SJSA1 (cell line): ENCODE measurements at regions not wholly inside any gene's neighbourhood (a gene's known extent, or its start where the extent isn't known, plus 50 kb on each side); places are given as distances from the start of the nearest gene placed in this dataset.
A peak's percentile ranks its signal among the peaks of the same experiment; 100 is the strongest.

Experiments
- DNase-seq, 2 experiments: peaks; one replicate each; pipeline ENCODE4 v3.0.0-alpha.2; 2015 to 2020; ENCODE audit warnings: low spot score in 2 of 2, low read depth in 1 of 2
- H3K27ac ChIP-seq: fragments of 250-450 bp; sonication (Bioruptor Pico); 2 replicates; pipeline ENCODE4 v1.5.1; 2020; ENCODE audit warnings: mild to moderate bottlenecking, moderate library complexity
- H3K27me3 ChIP-seq: fragments of 250-450 bp; sonication (Bioruptor Pico); replicated peaks from 2 replicates; pipeline ENCODE4 v1.5.1; 2020; ENCODE audit warnings: mild to moderate bottlenecking, moderate library complexity
- H3K36me3 ChIP-seq: fragments of 250-450 bp; sonication (Bioruptor Pico); 2 replicates; pipeline ENCODE4 v1.5.1; 2020; ENCODE audit warnings: mild to moderate bottlenecking
- H3K4me1 ChIP-seq: fragments of 250-450 bp; sonication (Bioruptor Pico); replicated peaks from 2 replicates; pipeline ENCODE4 v1.6.1; 2021; ENCODE audit warnings: mild to moderate bottlenecking
- H3K4me3 ChIP-seq: fragments of 250-450 bp; sonication (Bioruptor Pico); 2 replicates; pipeline ENCODE4 v1.5.1; 2020; ENCODE audit warnings: mild to moderate bottlenecking
- H3K9me3 ChIP-seq: fragments of 250-450 bp; sonication (Bioruptor Pico); replicated peaks from 2 replicates; pipeline ENCODE4 v1.5.1; 2020; ENCODE audit warnings: mild to moderate bottlenecking

- Histone ChIP-seq H3K4me1 (no peaks in the 10 kb centered on the region), H3K27me3 (no peaks in the 10 kb centered on the region), H3K27ac (no peak overlapping the region), H3K9me3 (no peaks in the 10 kb centered on the region), H3K36me3 (no peaks in the 10 kb centered on the region), H3K4me3 (no peak overlapping the region)
- DNase-seq = peak in 1 of 2 experiments; percentile 0
Observed at GRCh38 chrX:84907324-84907968, 96.2 kb upstream of the APOOL start.

- no peaks in the 10 kb centered on the region for H3K9me3 ChIP-seq
Observed at GRCh38 chrX:84909151-84909550, 94.5 kb upstream of the APOOL start.

GRCh38 chrX:84924624-84925023 lies 79.1 kb upstream of the APOOL start:
- no peak overlapping the region for H3K4me3 ChIP-seq
- H3K4me1 ChIP-seq = no peaks in the 10 kb centered on the region
- no peak for DNase-seq
- no peaks in the 10 kb centered on the region for H3K9me3 ChIP-seq
- no peak overlapping the region for H3K27ac ChIP-seq
- H3K36me3 ChIP-seq = no peaks in the 10 kb centered on the region
- H3K27me3 ChIP-seq = no peaks in the 10 kb centered on the region

More at GRCh38 chrX:84909151-84909550, 94.5 kb upstream of the APOOL start:
- Histone ChIP-seq H3K27me3 (no peaks in the 10 kb centered on the region), H3K4me1 (no peaks in the 10 kb centered on the region), H3K36me3 (no peaks in the 10 kb centered on the region), H3K27ac (no peak overlapping the region), H3K4me3 (no peak overlapping the region)
- DNase-seq = no peak

- DNase-seq = no peak
- H3K27me3 ChIP-seq = no peaks in the 10 kb centered on the region
- H3K9me3 ChIP-seq = no peaks in the 10 kb centered on the region
- H3K4me1 ChIP-seq = no peaks in the 10 kb centered on the region
- no peak overlapping the region for H3K4me3 ChIP-seq
- H3K27ac ChIP-seq = no peak overlapping the region
- no peaks in the 10 kb centered on the region for H3K36me3 ChIP-seq
Observed at GRCh38 chrX:84932814-84933213, 70.9 kb upstream of the APOOL start.

GRCh38 chrX:84933956-84934556 lies 69.6 kb upstream of the APOOL start:
- DNase-seq = no peak
- no peaks in the 10 kb centered on the region for H3K4me1 ChIP-seq
- H3K27me3 ChIP-seq = no peaks in the 10 kb centered on the region
- no peak overlapping the region for H3K4me3 ChIP-seq
- no peak overlapping the region for H3K27ac ChIP-seq
- H3K9me3 ChIP-seq = no peaks in the 10 kb centered on the region
- no peaks in the 10 kb centered on the region for H3K36me3 ChIP-seq
